Hepatocyte (in vitro differentiated cells): ENCODE measurements at regions not wholly inside any gene's neighbourhood (a gene's known extent, or its start where the extent isn't known, plus 50 kb on each side); places are given as distances from the start of the nearest gene placed in this dataset.

ENCODE experiments used
- EZH2 ChIP-seq: fragments of 200-600 bp; sonication (generic); IDR thresholded peaks from 2 replicates; pipeline ENCODE4 v1.6.1; 2016; ENCODE audit warnings: antibody characterized with exemption, mild to moderate bottlenecking, borderline replicate concordance
- TF ChIP-seq, protein P1 (sequence below): fragments of 200-600 bp; sonication (generic); IDR thresholded peaks from 2 replicates; pipeline ENCODE4 v1.5.1; 2016; ENCODE audit warnings: antibody characterized with exemption, mild to moderate bottlenecking; ENCODE audit not compliant: poor library complexity

DNA sequence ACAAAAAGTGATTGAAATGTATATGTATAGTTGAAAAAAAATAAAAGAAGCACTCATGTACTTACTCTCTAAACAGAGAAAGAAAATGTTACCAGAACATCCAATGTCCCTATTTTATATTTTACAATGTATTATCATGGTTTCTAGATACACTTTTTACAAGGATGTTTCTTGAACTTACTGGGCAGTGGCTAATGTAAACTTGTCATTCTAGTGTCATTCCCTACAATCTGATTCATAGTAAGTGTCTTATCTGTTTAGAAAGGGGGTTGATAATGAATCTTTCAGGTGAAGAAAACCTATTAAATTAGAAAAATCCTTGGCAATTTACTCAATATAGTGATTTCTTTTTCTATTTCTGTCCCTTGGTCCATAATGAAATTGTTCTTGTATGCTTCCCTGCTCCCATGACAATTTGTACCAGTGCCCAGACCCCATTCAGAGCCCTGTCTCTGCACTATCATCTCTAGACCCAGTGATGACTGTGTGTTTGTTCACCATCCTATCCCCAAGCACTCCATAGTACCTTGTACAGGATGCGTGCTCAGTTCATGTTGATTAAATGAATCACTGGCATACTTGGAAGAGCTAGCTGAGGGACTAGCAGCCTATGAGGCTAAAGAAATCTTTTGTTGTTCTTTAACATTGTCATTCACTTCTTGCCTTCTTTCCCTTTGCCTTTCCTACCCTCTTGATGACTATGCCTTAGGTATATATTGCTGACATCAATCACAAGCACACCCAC, 101.2 kb downstream of the HMHB1 start:
- TF ChIP-seq, protein P1, sequence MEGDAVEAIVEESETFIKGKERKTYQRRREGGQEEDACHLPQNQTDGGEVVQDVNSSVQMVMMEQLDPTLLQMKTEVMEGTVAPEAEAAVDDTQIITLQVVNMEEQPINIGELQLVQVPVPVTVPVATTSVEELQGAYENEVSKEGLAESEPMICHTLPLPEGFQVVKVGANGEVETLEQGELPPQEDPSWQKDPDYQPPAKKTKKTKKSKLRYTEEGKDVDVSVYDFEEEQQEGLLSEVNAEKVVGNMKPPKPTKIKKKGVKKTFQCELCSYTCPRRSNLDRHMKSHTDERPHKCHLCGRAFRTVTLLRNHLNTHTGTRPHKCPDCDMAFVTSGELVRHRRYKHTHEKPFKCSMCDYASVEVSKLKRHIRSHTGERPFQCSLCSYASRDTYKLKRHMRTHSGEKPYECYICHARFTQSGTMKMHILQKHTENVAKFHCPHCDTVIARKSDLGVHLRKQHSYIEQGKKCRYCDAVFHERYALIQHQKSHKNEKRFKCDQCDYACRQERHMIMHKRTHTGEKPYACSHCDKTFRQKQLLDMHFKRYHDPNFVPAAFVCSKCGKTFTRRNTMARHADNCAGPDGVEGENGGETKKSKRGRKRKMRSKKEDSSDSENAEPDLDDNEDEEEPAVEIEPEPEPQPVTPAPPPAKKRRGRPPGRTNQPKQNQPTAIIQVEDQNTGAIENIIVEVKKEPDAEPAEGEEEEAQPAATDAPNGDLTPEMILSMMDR = no peak
- no peak for TF ChIP-seq EZH2
